Prostate gland (tissue), 2 donors: ENCODE measurements at regions not wholly inside any gene's neighbourhood (a gene's known extent, or its start where the extent isn't known, plus 50 kb on each side); places are given as distances from the start of the nearest gene placed in this dataset.

Source experiments
- DNase-seq: peaks from one replicate; pipeline ENCODE4 v3.0.0-alpha.2; 2019; ENCODE audit warnings: low spot score
- H3K27ac ChIP-seq, 2 donors: fragments of 200-600 bp; sonication (generic); 2 replicates each; pipeline ENCODE4 v1.5.1; 2017 to 2019
- H3K27me3 ChIP-seq: fragments of 200-600 bp; sonication (generic); replicated peaks from 2 replicates; pipeline ENCODE4 v1.5.1; 2019; ENCODE audit not compliant: insufficient read depth
- H3K36me3 ChIP-seq, 2 donors: fragments of 200-600 bp; sonication (generic); 1 replicate in 1 of 2; 2 replicates in 1 of 2; pipeline versions ENCODE4 v1.5.1 to v1.8.1; 2017 to 2019
- H3K4me1 ChIP-seq: fragments of 200-600 bp; sonication (generic); replicated peaks from 2 replicates; pipeline ENCODE4 v1.5.1; 2019
- H3K4me3 ChIP-seq, 2 donors: fragments of 200-600 bp; sonication (generic); 2 replicates each; pipeline ENCODE4 v1.5.1; 2017 to 2019
- H3K9me3 ChIP-seq: fragments of 200-600 bp; sonication (generic); 2 replicates; pipeline ENCODE4 v1.5.1; 2017
- CTCF ChIP-seq, 4 experiments: fragments of 200-600 bp in 2 of 4; fragments of 450-650 bp in 2 of 4; sonication (generic) in 2 of 4; IDR thresholded peaks; 1 replicate in 3 of 4; 2 replicates in 1 of 4; pipeline ENCODE4 v1.5.1; 2016 to 2019; ENCODE audit warnings: antibody characterized with exemption in 4 of 4, mild to moderate bottlenecking in 2 of 4, moderate library complexity in 2 of 4
- POLR2A ChIP-seq: fragments of 450-650 bp; IDR thresholded peaks from one replicate; pipeline ENCODE4 v1.6.1; 2016; ENCODE audit warnings: antibody characterized with exemption, mild to moderate bottlenecking
- POLR2AphosphoS5 ChIP-seq: sonication (generic); formaldehyde crosslinking; IDR thresholded peaks from one replicate; pipeline ENCODE4 v1.6.1; 2017; ENCODE audit warnings: antibody characterized with exemption
- WGBS: methylation state at CpG from one replicate; pipeline ENCODE4 v1.1.5; 2018; 5-methylcytosine and 5-hydroxymethylcytosine counted together
- intact Hi-C: fragments of 100-400 bp; cut with DNase I; formaldehyde crosslinking; loops from one replicate; pipeline ENCODE4 v1.14.2; 2022

DNA sequence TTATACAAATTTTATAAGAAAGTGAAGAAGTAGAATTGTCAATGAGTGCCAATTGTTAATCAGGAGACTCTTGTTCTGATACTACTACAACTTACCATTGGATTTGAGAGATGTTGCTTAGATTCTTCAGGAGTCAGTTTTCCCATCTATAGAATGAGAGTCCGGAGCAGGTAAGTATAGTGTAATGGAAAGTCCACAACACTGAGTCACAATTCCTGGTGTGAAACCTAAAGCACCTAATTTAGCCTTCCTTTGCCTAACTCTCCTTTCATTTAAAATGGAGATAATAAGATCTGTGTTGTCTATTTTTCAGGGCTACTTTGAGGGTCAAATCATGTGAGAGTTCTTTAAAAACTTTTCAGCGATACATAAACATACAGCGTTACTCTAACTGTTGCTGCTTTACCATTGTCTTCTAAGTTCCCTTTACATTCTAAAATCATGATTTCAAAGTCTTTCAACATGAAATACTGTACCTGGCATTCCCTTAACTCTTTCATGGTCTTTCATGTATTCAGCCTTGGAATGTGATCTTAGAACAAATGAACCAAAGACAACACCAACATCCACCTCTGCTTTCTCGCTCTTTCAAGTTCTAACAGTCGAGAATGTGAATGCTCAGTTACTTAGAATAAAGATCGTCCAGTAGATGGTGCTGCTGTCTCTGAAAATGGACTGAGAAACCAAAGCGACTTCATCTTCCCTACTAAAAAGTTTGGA is 90.9 kb downstream of the SLC30A10 start:
- Histone ChIP-seq H3K36me3 (no peaks in the 10 kb centered on the region), H3K4me3 (no peak overlapping the region), H3K27me3 (no peaks in the 10 kb centered on the region), H3K27ac (no peak overlapping the region), H3K9me3 (no peaks in the 10 kb centered on the region), H3K4me1 (no peaks in the 10 kb centered on the region)
- DNase-seq = peak; percentile 16
- TF ChIP-seq POLR2A = no peak
- peak in 3 of 4 experiments; percentile 20 to 35 (median 28) for TF ChIP-seq CTCF (IDR thresholded peaks at IDR 0.05)
- TF ChIP-seq POLR2AphosphoS5 = no peak
- intact Hi-C loops = no loop called here
- 39% methylated on average over 7 of the region's 7 CpGs for WGBS

GRCh38 chr1:219834314-219834917 is 93.9 kb downstream of the SLC30A10 start:
- no peaks in the 10 kb centered on the region for H3K36me3 ChIP-seq
- WGBS = 54% methylated on average over 8 of the region's 8 CpGs

GRCh38 chr1:219833214-219833815 is 95.0 kb downstream of the SLC30A10 start:
- Histone ChIP-seq H3K9me3 (no peaks in the 10 kb centered on the region), H3K4me1 (no peaks in the 10 kb centered on the region), H3K27ac (no peak overlapping the region), H3K4me3 (no peak overlapping the region), H3K27me3 (no peaks in the 10 kb centered on the region), H3K36me3 (no peaks in the 10 kb centered on the region)
- 82% methylated on average over 3 of the region's 3 CpGs for WGBS
- TF ChIP-seq CTCF (IDR thresholded peaks at IDR 0.05) = no peak
- no peak for TF ChIP-seq POLR2AphosphoS5
- TF ChIP-seq POLR2A = no peak
- intact Hi-C loops = no loop called here
- DNase-seq = no peak

More at GRCh38 chr1:219834314-219834917, 93.9 kb downstream of the SLC30A10 start:
- intact Hi-C loops = no loop called here
- DNase-seq = no peak
- no peaks in the 10 kb centered on the region for H3K27me3 ChIP-seq
- no peak overlapping the region for H3K27ac ChIP-seq
- H3K4me3 ChIP-seq = no peak overlapping the region
- no peaks in the 10 kb centered on the region for H3K4me1 ChIP-seq
- H3K9me3 ChIP-seq = no peaks in the 10 kb centered on the region
- no peak for TF ChIP-seq POLR2A
- TF ChIP-seq POLR2AphosphoS5 = no peak
- no peak for TF ChIP-seq CTCF (IDR thresholded peaks at IDR 0.05)

DNA sequence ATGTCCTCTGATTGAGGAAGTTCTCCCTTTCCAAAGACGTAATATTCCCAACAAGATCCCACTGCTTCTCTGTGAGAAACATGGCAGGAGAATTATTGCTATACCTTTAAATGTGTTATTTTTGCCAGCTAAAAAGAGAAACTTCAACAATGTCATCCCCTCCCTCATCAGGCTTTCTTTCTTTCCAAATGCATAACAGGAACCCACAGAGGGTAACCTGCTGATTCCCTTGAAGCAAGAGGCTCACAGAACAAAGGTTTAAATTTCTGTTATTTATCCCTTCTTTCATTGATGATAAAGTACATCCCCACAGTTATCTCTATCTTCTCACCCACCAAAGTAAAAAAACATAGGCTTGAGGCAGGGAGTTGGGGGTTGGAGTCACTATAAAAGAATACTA is 102.1 kb downstream of the SLC30A10 start:
- DNase-seq = no peak
- Histone ChIP-seq H3K36me3 (no peaks in the 10 kb centered on the region), H3K9me3 (no peaks in the 10 kb centered on the region), H3K4me1 (peaks cover 3% of the 10 kb centered on the region), H3K27me3 (no peaks in the 10 kb centered on the region), H3K4me3 (no peak overlapping the region), H3K27ac (no peak overlapping the region)
- intact Hi-C loops = no loop called here
- no peak for TF ChIP-seq POLR2A
- no peak for TF ChIP-seq CTCF (IDR thresholded peaks at IDR 0.05)
- TF ChIP-seq POLR2AphosphoS5 = no peak
- 90% methylated on average over 1 of the region's 1 CpG for WGBS
